NCI-H345 (cell line): ENCODE measurements at regions not wholly inside any gene's neighbourhood (a gene's known extent, or its start where the extent isn't known, plus 50 kb on each side); places are given as distances from the start of the nearest gene placed in this dataset.

Experiments
- DNase-seq: peaks from one replicate; lab custom pipeline; 2025; lab: John Stamatoyannopoulos, UW

- DNase-seq, result no peak
These were observed 1338.9 kb downstream of the MAT2B start for GRCh38 chr5:164844348-164844747.

- DNase-seq, result no peak
These were observed 1355.5 kb downstream of the MAT2B start for GRCh38 chr5:164860896-164861295.

GRCh38 chr5:164861610-164862009 is 1356.2 kb downstream of the MAT2B start:
- no peak for DNase-seq

- DNase-seq, result no peak
These were observed 1363.3 kb downstream of the MAT2B start for GRCh38 chr5:164868761-164869160.

GRCh38 chr5:164869325-164869724 is 1363.9 kb downstream of the MAT2B start:
- DNase-seq, result no peak

- DNase-seq, result no peak
These were observed 1371.4 kb downstream of the MAT2B start for GRCh38 chr5:164876793-164877192.

- DNase-seq, result no peak
These were observed 1376.0 kb downstream of the MAT2B start for GRCh38 chr5:164881442-164881841.

- DNase-seq, result no peak
These were observed 1379.8 kb downstream of the MAT2B start for GRCh38 chr5:164885179-164885578.

- no peak for DNase-seq
These were observed 1387.7 kb downstream of the MAT2B start for GRCh38 chr5:164893071-164893470.

GRCh38 chr5:164898705-164899104 is 1393.3 kb downstream of the MAT2B start:
- no peak for DNase-seq

GRCh38 chr5:164909673-164910072 is 1404.3 kb downstream of the MAT2B start:
- no peak for DNase-seq

- DNase-seq, result no peak
These were observed 1416.3 kb downstream of the MAT2B start for GRCh38 chr5:164921722-164922121.

- DNase-seq, result no peak
These were observed 1428.6 kb downstream of the MAT2B start for GRCh38 chr5:164934039-164934438.

- no peak for DNase-seq
These were observed 1429.1 kb downstream of the MAT2B start for GRCh38 chr5:164934561-164934960.

- no peak for DNase-seq
These were observed 1435.7 kb downstream of the MAT2B start for GRCh38 chr5:164941132-164941531.

- no peak for DNase-seq
These were observed 1445.5 kb downstream of the MAT2B start for GRCh38 chr5:164950927-164951326.

GRCh38 chr5:164951570-164951969 is 1446.2 kb downstream of the MAT2B start:
- DNase-seq, result no peak

GRCh38 chr5:164958688-164959087 is 1453.3 kb downstream of the MAT2B start:
- no peak for DNase-seq

- no peak for DNase-seq
These were observed 1454.3 kb downstream of the MAT2B start for GRCh38 chr5:164959761-164960160.

- DNase-seq, result no peak
These were observed 1457.0 kb downstream of the MAT2B start for GRCh38 chr5:164962329-164962961.

GRCh38 chr5:164966611-164967010 is 1461.2 kb downstream of the MAT2B start:
- DNase-seq, result no peak

GRCh38 chr5:164967354-164967753 is 1461.9 kb downstream of the MAT2B start:
- no peak for DNase-seq

- no peak for DNase-seq
These were observed 1467.6 kb downstream of the MAT2B start for GRCh38 chr5:164972973-164973372.

GRCh38 chr5:164975986-164976385 is 1470.6 kb downstream of the MAT2B start:
- DNase-seq, result no peak

GRCh38 chr5:164980480-164980879 is 1475.1 kb downstream of the MAT2B start:
- no peak for DNase-seq
